ENCODE measurements at regions not wholly inside any gene's neighbourhood (a gene's known extent, or its start where the extent isn't known, plus 50 kb on each side); places are given as distances from the start of the nearest gene placed in this dataset.

GRCh38 chr7:21370283-21370982 lies 57.5 kb upstream of the SP4 start:
- peak; percentile 96 for DNase-seq

GRCh38 chr7:21371360-21371759 lies 56.5 kb upstream of the SP4 start:
- peak; percentile 51 for DNase-seq

GRCh38 chr7:21373031-21373430 lies 54.9 kb upstream of the SP4 start:
- DNase-seq = no peak

- DNase-seq = no peak
These were observed 53.7 kb upstream of the SP4 start for GRCh38 chr7:21374134-21374533.

GRCh38 chr7:21377545-21377944 lies 50.3 kb upstream of the SP4 start:
- DNase-seq = peak; percentile 63
